ENCODE measurements at regions not wholly inside any gene's neighbourhood (a gene's known extent, or its start where the extent isn't known, plus 50 kb on each side); places are given as distances from the start of the nearest gene placed in this dataset.
"Not testable (repeated sequence)": the region's sequence is repeated elsewhere in the genome, so short reads cannot be mapped to it uniquely, and the experiment has no call there.

- H3K4me3 Mint-ChIP-seq; H3K27me3 Mint-ChIP-seq; H3K9me3 ChIP-seq; H3K4me3 ChIP-seq (ENCODE audit: control insufficient read depth in 1 of 2, extremely low read depth in 1 of 2, low read length in 1 of 2); H3K4me1 Mint-ChIP-seq; H3K4me1 ChIP-seq (ENCODE audit: control insufficient read depth in 1 of 2, extremely low read depth in 1 of 2, insufficient read depth in 2 of 2, low read length in 2 of 2); H3K9me3 Mint-ChIP-seq; CTCF ChIA-PET; DNase-seq; H3K27ac Mint-ChIP-seq; H3K36me3 ChIP-seq (ENCODE audit: control insufficient read depth in 2 of 2, extremely low read depth in 1 of 2, insufficient read depth in 1 of 2, low read length in 1 of 2); POLR2A ChIA-PET; H3K27me3 ChIP-seq (replicated peaks in 1 of 2; ENCODE audit: control insufficient read depth in 2 of 2, extremely low read depth in 1 of 2, insufficient read depth in 2 of 2, low read length in 1 of 2); ATAC-seq (replicated peaks in 1 of 4); H3K27ac ChIP-seq (ENCODE audit: low read length): not testable (repeated sequence)
- peaks cover 28% of the 10 kb centered on the region for H3K36me3 Mint-ChIP-seq
- 96% methylated on average over 6 of the region's 6 CpGs for WGBS (ENCODE audit: insufficient coverage)
These were observed 186.4 kb downstream of the LAT start for GRCh38 chr16:29171296-29171695.

- H3K36me3 ChIP-seq (ENCODE audit: control insufficient read depth in 2 of 2, extremely low read depth in 1 of 2, insufficient read depth in 1 of 2, low read length in 1 of 2); H3K27ac ChIP-seq (ENCODE audit: low read length); DNase-seq; H3K4me1 Mint-ChIP-seq; H3K27me3 ChIP-seq (replicated peaks in 1 of 2; ENCODE audit: control insufficient read depth in 2 of 2, extremely low read depth in 1 of 2, insufficient read depth in 2 of 2, low read length in 1 of 2); POLR2A ChIA-PET; ATAC-seq (replicated peaks in 1 of 4); H3K9me3 Mint-ChIP-seq; H3K4me1 ChIP-seq (ENCODE audit: control insufficient read depth in 1 of 2, extremely low read depth in 1 of 2, insufficient read depth in 2 of 2, low read length in 2 of 2); H3K9me3 ChIP-seq; H3K27ac Mint-ChIP-seq; CTCF ChIA-PET; H3K27me3 Mint-ChIP-seq; H3K4me3 ChIP-seq (ENCODE audit: control insufficient read depth in 1 of 2, extremely low read depth in 1 of 2, low read length in 1 of 2); H3K4me3 Mint-ChIP-seq: not testable (repeated sequence)
- H3K36me3 Mint-ChIP-seq: peaks cover 28% of the 10 kb centered on the region
- 99% methylated on average over 11 of the region's 20 CpGs for WGBS (ENCODE audit: insufficient coverage)
These were observed 185.7 kb downstream of the LAT start for GRCh38 chr16:29170393-29171119.

DNA sequence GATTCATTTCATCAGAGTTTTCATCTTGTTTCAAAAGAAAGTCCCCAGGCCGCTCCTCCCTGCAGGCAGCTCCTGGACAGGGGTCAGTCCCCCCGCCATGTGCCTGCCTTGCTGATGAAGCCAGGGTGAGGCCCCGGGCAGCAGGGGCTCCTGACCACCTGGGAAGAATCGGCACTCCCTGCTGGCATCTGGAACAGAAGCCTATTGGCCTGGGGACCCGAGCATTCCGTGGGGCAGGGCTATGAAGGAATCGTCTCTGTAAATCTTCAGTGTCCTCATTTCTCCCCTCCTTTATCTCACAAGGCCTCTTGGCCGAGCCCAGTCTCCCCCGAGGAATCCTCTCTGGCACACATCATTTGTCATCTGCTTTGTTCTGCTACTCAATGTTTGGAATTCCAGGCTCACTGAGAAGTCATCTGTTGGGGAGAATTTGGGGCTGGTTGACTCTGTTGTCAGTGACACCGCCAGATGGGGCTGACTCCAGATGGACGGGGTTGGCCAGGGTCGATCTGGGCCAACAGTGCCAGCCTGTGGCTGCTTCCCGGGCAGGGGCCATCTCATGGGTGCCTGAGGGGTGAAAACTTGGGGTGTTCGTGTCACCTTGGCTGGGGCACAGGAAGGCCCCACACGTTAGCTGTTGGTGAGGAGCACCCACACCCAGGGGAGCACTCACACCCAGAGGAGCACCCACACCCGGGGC lies 184.6 kb downstream of the LAT start:
- H3K4me1 ChIP-seq (ENCODE audit: control insufficient read depth in 1 of 2, extremely low read depth in 1 of 2, insufficient read depth in 2 of 2, low read length in 2 of 2); CTCF ChIA-PET; H3K27me3 ChIP-seq (replicated peaks in 1 of 2; ENCODE audit: control insufficient read depth in 2 of 2, extremely low read depth in 1 of 2, insufficient read depth in 2 of 2, low read length in 1 of 2); H3K27ac ChIP-seq (ENCODE audit: low read length); H3K9me3 Mint-ChIP-seq; H3K4me1 Mint-ChIP-seq; ATAC-seq (replicated peaks in 1 of 4); H3K9me3 ChIP-seq; H3K4me3 Mint-ChIP-seq; H3K36me3 ChIP-seq (ENCODE audit: control insufficient read depth in 2 of 2, extremely low read depth in 1 of 2, insufficient read depth in 1 of 2, low read length in 1 of 2); H3K27me3 Mint-ChIP-seq; H3K4me3 ChIP-seq (ENCODE audit: control insufficient read depth in 1 of 2, extremely low read depth in 1 of 2, low read length in 1 of 2); H3K27ac Mint-ChIP-seq; DNase-seq; POLR2A ChIA-PET: not testable (repeated sequence)
- H3K36me3 Mint-ChIP-seq: peaks cover 28% of the 10 kb centered on the region
- WGBS (ENCODE audit: insufficient coverage): 89% methylated on average over 7 of the region's 16 CpGs

DNA sequence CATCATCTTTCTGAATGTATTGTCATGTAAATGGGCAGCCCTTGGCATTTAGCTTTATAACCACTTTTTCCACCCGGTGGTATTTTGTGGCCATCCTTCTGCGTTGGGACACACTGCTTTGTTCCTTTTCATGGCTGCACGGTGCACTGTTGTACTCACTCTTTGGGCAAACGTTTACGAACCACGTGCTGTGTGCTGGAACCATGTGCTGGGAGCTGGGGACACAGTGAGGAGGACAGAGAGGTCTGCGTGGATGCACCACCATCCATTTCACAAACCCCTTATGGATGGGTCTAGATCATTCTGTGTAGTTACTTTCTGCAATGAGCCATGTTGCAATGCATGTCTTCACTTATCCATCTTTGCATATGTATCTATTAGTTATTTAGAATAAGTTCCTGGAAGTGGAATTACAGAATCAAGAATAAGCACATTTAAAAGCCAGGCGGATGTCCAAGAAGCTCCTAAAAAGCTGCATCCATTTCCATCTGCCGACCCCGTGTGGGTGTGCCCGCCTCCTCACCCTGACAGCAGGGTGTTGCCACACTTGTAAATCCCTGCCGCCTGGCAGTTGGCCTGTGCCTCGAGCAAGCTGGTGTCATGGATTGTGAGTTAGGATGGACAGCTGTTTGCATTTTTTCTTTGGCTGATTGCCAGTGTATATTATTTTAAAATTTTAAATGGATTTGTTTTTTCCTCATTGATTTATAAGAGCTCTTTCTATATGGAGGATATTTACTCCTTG lies 183.8 kb downstream of the LAT start:
- H3K4me3 ChIP-seq (ENCODE audit: control insufficient read depth in 1 of 2, extremely low read depth in 1 of 2, low read length in 1 of 2); H3K27me3 Mint-ChIP-seq; H3K4me1 Mint-ChIP-seq; H3K4me3 Mint-ChIP-seq; ATAC-seq (replicated peaks in 1 of 4); H3K27me3 ChIP-seq (replicated peaks in 1 of 2; ENCODE audit: control insufficient read depth in 2 of 2, extremely low read depth in 1 of 2, insufficient read depth in 2 of 2, low read length in 1 of 2); H3K27ac ChIP-seq (ENCODE audit: low read length); H3K27ac Mint-ChIP-seq; H3K36me3 ChIP-seq (ENCODE audit: control insufficient read depth in 2 of 2, extremely low read depth in 1 of 2, insufficient read depth in 1 of 2, low read length in 1 of 2); H3K9me3 Mint-ChIP-seq; POLR2A ChIA-PET; DNase-seq; CTCF ChIA-PET; H3K9me3 ChIP-seq; H3K4me1 ChIP-seq (ENCODE audit: control insufficient read depth in 1 of 2, extremely low read depth in 1 of 2, insufficient read depth in 2 of 2, low read length in 2 of 2): not testable (repeated sequence)
- WGBS (ENCODE audit: insufficient coverage): 97% methylated on average over 5 of the region's 13 CpGs
- peaks cover 25% of the 10 kb centered on the region for H3K36me3 Mint-ChIP-seq

DNA sequence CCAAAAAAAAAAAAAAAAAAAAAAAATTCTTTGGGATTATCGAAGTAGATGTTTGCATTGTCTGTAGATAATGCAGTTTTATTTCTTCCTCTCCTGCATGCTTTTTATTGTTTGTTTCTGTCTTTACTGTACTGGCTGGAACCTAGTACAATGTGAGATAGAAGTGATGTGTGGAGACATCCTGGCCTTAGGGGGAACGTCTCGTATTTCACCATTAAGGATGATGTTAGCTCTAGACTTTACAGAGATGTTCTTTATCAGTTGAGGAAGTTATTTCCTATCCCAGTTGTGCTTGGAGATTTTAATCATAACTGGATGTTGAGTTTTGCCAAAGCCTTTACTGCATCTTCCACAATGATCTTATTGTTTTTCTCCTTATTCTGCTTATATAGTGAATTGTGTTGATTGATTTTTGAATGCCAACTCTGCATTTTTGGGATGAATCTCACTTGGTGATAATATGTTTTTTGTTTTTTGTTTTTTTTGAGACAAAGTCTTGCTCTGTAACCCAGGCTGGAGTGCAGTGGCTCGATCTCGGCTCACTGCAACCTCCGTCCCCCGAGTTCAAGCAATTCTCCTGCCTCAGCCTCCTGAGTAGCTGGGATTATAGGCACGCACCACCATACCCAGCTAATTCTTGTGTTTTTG lies 179.7 kb downstream of the LAT start:
- WGBS (ENCODE audit: insufficient coverage): no CpG with 5 or more reads among the region's 8 CpGs
- H3K36me3 Mint-ChIP-seq: peaks cover 16% of the 10 kb centered on the region
- DNase-seq; POLR2A ChIA-PET; H3K27me3 ChIP-seq (replicated peaks in 1 of 2; ENCODE audit: control insufficient read depth in 2 of 2, extremely low read depth in 1 of 2, insufficient read depth in 2 of 2, low read length in 1 of 2); ATAC-seq (replicated peaks in 1 of 4); H3K4me3 ChIP-seq (ENCODE audit: control insufficient read depth in 1 of 2, extremely low read depth in 1 of 2, low read length in 1 of 2); H3K9me3 Mint-ChIP-seq; H3K27me3 Mint-ChIP-seq; H3K27ac Mint-ChIP-seq; H3K27ac ChIP-seq (ENCODE audit: low read length); CTCF ChIA-PET; H3K4me3 Mint-ChIP-seq; H3K9me3 ChIP-seq; H3K4me1 ChIP-seq (ENCODE audit: control insufficient read depth in 1 of 2, extremely low read depth in 1 of 2, insufficient read depth in 2 of 2, low read length in 2 of 2); H3K4me1 Mint-ChIP-seq; H3K36me3 ChIP-seq (ENCODE audit: control insufficient read depth in 2 of 2, extremely low read depth in 1 of 2, insufficient read depth in 1 of 2, low read length in 1 of 2): not testable (repeated sequence)

DNA sequence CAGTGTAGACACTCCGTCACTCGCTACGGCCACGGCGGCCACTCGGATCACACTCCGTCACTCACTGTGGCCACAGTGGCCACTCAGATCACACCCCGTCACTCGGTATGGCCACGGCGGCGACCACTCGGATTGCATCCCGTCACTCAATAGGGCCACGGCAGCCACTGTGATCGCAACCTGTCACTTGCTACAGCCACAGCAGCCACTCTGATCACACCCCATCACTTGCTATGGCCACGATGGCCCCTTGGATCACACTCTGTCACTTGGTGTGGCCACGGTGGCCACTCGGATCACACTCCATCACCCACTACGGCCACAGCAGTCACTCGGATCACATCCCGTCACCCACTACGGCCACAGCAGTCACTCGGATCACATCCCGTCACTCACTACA lies 175.3 kb downstream of the LAT start:
- Mint-ChIP-seq H3K27ac (peak overlapping the region in 1 of 2 donors; percentile 34), H3K4me1 (peaks cover 29 to 33% (median 32%) of the 10 kb centered on the region in 3 donors), H3K36me3 (peaks cover 18% of the 10 kb centered on the region)
- POLR2A ChIA-PET; H3K27me3 Mint-ChIP-seq; ATAC-seq (replicated peaks in 1 of 4); H3K9me3 Mint-ChIP-seq; H3K9me3 ChIP-seq; H3K27me3 ChIP-seq (replicated peaks in 1 of 2; ENCODE audit: control insufficient read depth in 2 of 2, extremely low read depth in 1 of 2, insufficient read depth in 2 of 2, low read length in 1 of 2); H3K4me3 Mint-ChIP-seq; H3K27ac ChIP-seq (ENCODE audit: low read length); H3K36me3 ChIP-seq (ENCODE audit: control insufficient read depth in 2 of 2, extremely low read depth in 1 of 2, insufficient read depth in 1 of 2, low read length in 1 of 2); DNase-seq; H3K4me3 ChIP-seq (ENCODE audit: control insufficient read depth in 1 of 2, extremely low read depth in 1 of 2, low read length in 1 of 2); CTCF ChIA-PET: not testable (repeated sequence)
- 90% methylated on average over 22 of the region's 25 CpGs for WGBS (ENCODE audit: insufficient coverage)
- H3K4me1 ChIP-seq (ENCODE audit: control insufficient read depth in 1 of 2, extremely low read depth in 1 of 2, insufficient read depth in 2 of 2, low read length in 2 of 2): peaks cover 9 to 23% of the 10 kb centered on the region in 2 experiments

Measured in T-cell (primary cell).